H1 (cell line): ENCODE measurements at regions not wholly inside any gene's neighbourhood (a gene's known extent, or its start where the extent isn't known, plus 50 kb on each side); places are given as distances from the start of the nearest gene placed in this dataset.

ENCODE experiments used
- CTCF ChIA-PET: fragments of 300-600 bp; sonication (Branson Sonifier 250); formaldehyde crosslinking; loops from one replicate; lab custom pipeline; 2021; ENCODE audit not compliant: partially characterized antibody; lab: Charles Lee
- POLR2A ChIA-PET: fragments of 300-600 bp; sonication (Branson Sonifier 250); formaldehyde crosslinking; loops from one replicate; lab custom pipeline; 2021; ENCODE audit warnings: inconsistent platforms; ENCODE audit not compliant: partially characterized antibody; lab: Charles Lee
- DNase-seq, 2 experiments: peaks; one replicate each; pipeline versions ENCODE4 v3.0.0 to v3.0.0-alpha.2; 2010 to 2022; ENCODE audit warnings: low spot score in 2 of 2, low read depth in 1 of 2, mixed read lengths in 1 of 2
- FAIRE-seq: peaks from 2 replicates; lab custom pipeline; 2011; peaks lifted over from hg19 to GRCh38; lab: Jason Lieb, UNC
- H2AFZ ChIP-seq: 2 replicates; pipeline ENCODE4 v1.8.1; 2012; ENCODE audit warnings: low read length, inconsistent platforms
- H2AK5ac ChIP-seq: 2 replicates; pipeline ENCODE4 v1.6.1; 2013; ENCODE audit warnings: low read depth, low read length
- H2BK120ac ChIP-seq: replicated peaks from 2 replicates; pipeline ENCODE3; 2013; ENCODE audit warnings: low read depth, low read length, inconsistent platforms
- H2BK12ac ChIP-seq: 2 replicates; pipeline ENCODE4 v1.6.1; 2013; ENCODE audit warnings: low read depth, low read length
- H2BK15ac ChIP-seq: 2 replicates; pipeline ENCODE4 v1.6.1; 2013; ENCODE audit warnings: low read length
- H2BK20ac ChIP-seq: 2 replicates; pipeline ENCODE4 v1.6.1; 2013; ENCODE audit warnings: low read length
- H2BK5ac ChIP-seq: 2 replicates; pipeline ENCODE4 v1.6.1; 2013; ENCODE audit warnings: low read depth, low read length
- H3K14ac ChIP-seq: 2 replicates; pipeline ENCODE4 v1.6.1; 2013; ENCODE audit warnings: inconsistent platforms; ENCODE audit not compliant: insufficient read length
- H3K18ac ChIP-seq: 2 replicates; pipeline ENCODE4 v1.6.1; 2013; ENCODE audit warnings: low read length; ENCODE audit errors: extremely low read depth
- H3K23ac ChIP-seq: 2 replicates; pipeline ENCODE4 v1.6.1; 2013; ENCODE audit warnings: inconsistent platforms; ENCODE audit not compliant: insufficient read length
- H3K23me2 ChIP-seq: 2 replicates; pipeline ENCODE4 v1.6.1; 2013; ENCODE audit warnings: low read depth, low read length
- H3K27ac ChIP-seq: 2 replicates; pipeline ENCODE4 v1.6.1; 2011; ENCODE audit warnings: low read depth, low read length, inconsistent platforms
- H3K27me3 ChIP-seq, 4 experiments: replicated peaks in 1 of 4; 1 replicate in 1 of 4; 2 replicates in 3 of 4; pipeline versions ENCODE4 v1.6.1 to v1.8.1; 2011 to 2013; ENCODE audit warnings: low read length in 3 of 4, mild to moderate bottlenecking in 3 of 4, inconsistent platforms in 2 of 4, mixed read lengths in 2 of 4, moderate library complexity in 1 of 4; ENCODE audit not compliant: control insufficient read depth in 3 of 4, insufficient read depth in 3 of 4; ENCODE audit errors: extremely low read depth in 1 of 4
- H3K36me3 ChIP-seq, 4 experiments: 2 replicates each; pipeline versions ENCODE4 v1.6.1 to v1.8.1; 2011 to 2013; ENCODE audit warnings: mild to moderate bottlenecking in 4 of 4, low read length in 3 of 4, moderate library complexity in 2 of 4, control low read depth in 1 of 4, inconsistent platforms in 1 of 4; ENCODE audit not compliant: insufficient read depth in 4 of 4, control insufficient read depth in 2 of 4
- H3K4ac ChIP-seq: replicated peaks from 2 replicates; pipeline ENCODE3; 2013; ENCODE audit warnings: low read length, low read depth, mixed read lengths, inconsistent platforms; ENCODE audit not compliant: insufficient read length
- H3K4me1 ChIP-seq, 4 experiments: replicated peaks in 1 of 4; 1 replicate in 1 of 4; 2 replicates in 3 of 4; pipeline versions ENCODE4 v1.6.1 to v1.8.1; 2011 to 2013; ENCODE audit warnings: low read length in 3 of 4, inconsistent platforms in 2 of 4, mixed read lengths in 1 of 4; ENCODE audit not compliant: insufficient read depth in 4 of 4, control insufficient read depth in 3 of 4
- H3K4me2 ChIP-seq, 2 experiments: 2 replicates each; pipeline versions ENCODE4 v1.6.1 to v1.8.1; 2011 to 2013; ENCODE audit warnings: low read depth in 2 of 2, low read length in 2 of 2, control low read depth in 1 of 2, inconsistent platforms in 1 of 2, mild to moderate bottlenecking in 1 of 2; ENCODE audit not compliant: insufficient read depth in 1 of 2
- H3K4me3 ChIP-seq, 4 experiments: fragments of 200-600, 300-600 bp in 1 of 4; sonication (generic), shearing (Covaris generic), sonication (Bioruptor Twin) in 1 of 4; 2 replicates each; pipeline versions ENCODE4 v1.5.1 to v1.8.1; 2011 to 2016; ENCODE audit warnings: low read length in 4 of 4, low read depth in 3 of 4, control low read depth in 2 of 4, inconsistent platforms in 2 of 4, mild to moderate bottlenecking in 2 of 4, mixed read lengths in 1 of 4, moderate library complexity in 1 of 4; ENCODE audit not compliant: insufficient read depth in 2 of 4; ENCODE audit errors: extremely low read depth in 1 of 4
- H3K56ac ChIP-seq: replicated peaks from 2 replicates; pipeline ENCODE3; 2013; ENCODE audit warnings: low read depth, mild to moderate bottlenecking, mixed read lengths, low read length, inconsistent platforms; ENCODE audit not compliant: insufficient read length
- H3K79me1 ChIP-seq: 2 replicates; pipeline ENCODE4 v1.6.1; 2013; ENCODE audit warnings: low read depth, low read length, control low read depth
- H3K79me2 ChIP-seq, 2 experiments: 2 replicates each; pipeline versions ENCODE4 v1.6.1 to v1.8.1; 2012 to 2013; ENCODE audit warnings: low read length in 2 of 2, mild to moderate bottlenecking in 2 of 2, inconsistent platforms in 1 of 2; ENCODE audit not compliant: insufficient read depth in 2 of 2, control insufficient read depth in 1 of 2
- H3K9ac ChIP-seq, 4 experiments: replicated peaks in 1 of 4; 1 replicate in 1 of 4; 2 replicates in 3 of 4; pipeline versions ENCODE4 v1.6.1 to v1.8.1; 2011 to 2013; ENCODE audit warnings: low read depth in 3 of 4, low read length in 3 of 4, control low read depth in 2 of 4, mild to moderate bottlenecking in 2 of 4, moderate library complexity in 2 of 4, inconsistent platforms in 1 of 4; ENCODE audit errors: extremely low read depth in 1 of 4
- H3K9me3 ChIP-seq, 2 experiments: 2 replicates each; pipeline versions ENCODE4 v1.6.1 to v1.8.1; 2012 to 2013; ENCODE audit warnings: mild to moderate bottlenecking in 2 of 2, moderate library complexity in 2 of 2, control low read depth in 1 of 2, inconsistent platforms in 1 of 2, low read depth in 1 of 2, low read length in 1 of 2, mixed read lengths in 1 of 2; ENCODE audit not compliant: insufficient read depth in 2 of 2
- H4K20me1 ChIP-seq, 2 experiments: replicated peaks in 1 of 2; 2 replicates each; pipeline versions ENCODE3 to v1.8.1; 2011 to 2013; ENCODE audit warnings: inconsistent platforms in 2 of 2, low read length in 2 of 2, mild to moderate bottlenecking in 1 of 2; ENCODE audit not compliant: insufficient read depth in 2 of 2, control insufficient read depth in 1 of 2
- H4K5ac ChIP-seq: 2 replicates; pipeline ENCODE4 v1.6.1; 2013; ENCODE audit warnings: low read length, low read depth, mixed read lengths, inconsistent platforms; ENCODE audit not compliant: insufficient read length
- H4K8ac ChIP-seq: 2 replicates; pipeline ENCODE4 v1.8.0; 2013; ENCODE audit warnings: mild to moderate bottlenecking, moderate library complexity, low read length, inconsistent platforms; ENCODE audit not compliant: insufficient read depth; ENCODE audit errors: extremely low read depth
- H4K91ac ChIP-seq: replicated peaks from 2 replicates; pipeline ENCODE3; 2013; ENCODE audit warnings: low read length, mixed read lengths, inconsistent platforms; ENCODE audit not compliant: insufficient read length
- ZNF274 ChIP-seq: IDR thresholded peaks from 2 replicates; pipeline ENCODE4 v1.7.0; 2012; ENCODE audit warnings: low read length, borderline replicate concordance; ENCODE audit errors: extremely low read depth
- WGBS, 2 experiments: shearing (Covaris generic) in 1 of 2; methylation state at CpG; one replicate each; pipeline versions ENCODE4 v1.1.6 to v1.1.7; 2013 to 2015; ENCODE audit warnings: low lambda C conversion rate in 2 of 2, mixed read lengths in 2 of 2, inconsistent platforms in 1 of 2, low coverage in 1 of 2, missing lambda C conversion rate in 1 of 2; ENCODE audit not compliant: insufficient replicate concordance in 2 of 2, insufficient coverage in 1 of 2, insufficient read length in 1 of 2; ENCODE audit errors: extremely low coverage in 1 of 2, missing lambda C conversion rate in 1 of 2; 5-methylcytosine and 5-hydroxymethylcytosine counted together

DNA sequence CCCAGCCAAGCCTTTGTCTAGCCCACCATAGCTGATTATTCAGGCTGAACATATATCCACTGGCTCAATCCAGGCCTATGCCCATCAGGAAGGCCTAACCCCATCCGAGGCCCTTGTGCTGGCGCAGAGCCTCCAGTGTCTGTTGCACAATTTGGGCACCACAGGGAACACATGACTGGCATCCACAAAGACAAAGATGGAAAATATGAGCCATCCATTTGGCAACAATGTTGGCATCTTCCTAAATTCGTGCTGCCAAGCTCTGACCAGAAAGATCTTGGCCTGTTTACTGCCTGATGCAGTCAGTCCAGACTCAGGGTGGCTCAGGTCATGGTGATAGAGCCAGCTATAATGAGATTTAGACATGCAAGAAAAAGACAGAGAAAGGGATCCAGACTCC, 233.8 kb downstream of the PIK3R1 start:
- Histone ChIP-seq H2BK15ac (no peak overlapping the region), H4K91ac (no peak overlapping the region), H2BK5ac (no peak overlapping the region), H3K4me2 (no peak overlapping the region), H3K36me3 (no peaks in the 10 kb centered on the region), H3K23ac (no peak overlapping the region), H3K18ac (no peak overlapping the region), H2AK5ac (no peak overlapping the region), H3K4me3 (no peak overlapping the region), H3K79me1 (no peaks in the 10 kb centered on the region), H3K9me3 (no peaks in the 10 kb centered on the region; a peak in 2 of 4 replicates), H4K20me1 (no peaks in the 10 kb centered on the region), H3K23me2 (no peaks in the 10 kb centered on the region), H2AFZ (no peak overlapping the region), H3K4ac (no peak overlapping the region), H2BK12ac (no peak overlapping the region), H3K79me2 (no peaks in the 10 kb centered on the region), H2BK20ac (no peak overlapping the region), H2BK120ac (no peak overlapping the region), H3K27ac (no peak overlapping the region), H3K56ac (no peak overlapping the region), H3K4me1 (peaks cover 0 to 3% (median 0%) of the 10 kb centered on the region in 4 experiments; a peak in 1 of 7 replicates), H4K5ac (no peak overlapping the region), H3K27me3 (no peaks in the 10 kb centered on the region), H3K14ac (no peak overlapping the region), H3K9ac (no peak overlapping the region), H4K8ac (no peak overlapping the region)
- 93% methylated on average over 3 of the region's 3 CpGs; no CpG with 5 or more reads in 1 of the 2 experiments for WGBS, 2 experiments
- ChIA-PET CTCF (interaction anchor here (0.9 to 1.7 kb wide), 3 partner anchors 11 to 163 kb away, joined by 3 to 5 read pairs (median 4); no protein-coding TSS in a partner anchor), POLR2A (no interaction called here)
- DNase-seq (no peak), FAIRE-seq (no peak)
- no peak for TF ChIP-seq ZNF274
